ENCODE measurements at regions not wholly inside any gene's neighbourhood (a gene's known extent, or its start where the extent isn't known, plus 50 kb on each side); places are given as distances from the start of the nearest gene placed in this dataset.

- H3K9ac ChIP-seq (ENCODE audit: low read depth in 1 of 3, low read length in 3 of 3) = no peak overlapping the region
- no peaks in the 10 kb centered on the region for H3K4me1 ChIP-seq (ENCODE audit: control insufficient read depth in 3 of 3, insufficient read depth in 3 of 3, low read length in 3 of 3)
- no peaks in the 10 kb centered on the region for H3K36me3 ChIP-seq (ENCODE audit: control insufficient read depth in 3 of 3, insufficient read depth in 3 of 3, low read length in 3 of 3)
- H3K27me3 ChIP-seq (ENCODE audit: control insufficient read depth in 3 of 3, insufficient read depth in 3 of 3, low read length in 3 of 3) = no peaks in the 10 kb centered on the region
- no peaks in the 10 kb centered on the region for H3K9me3 ChIP-seq (ENCODE audit: control insufficient read depth in 3 of 3, low read length in 3 of 3)
- H3K27ac ChIP-seq (ENCODE audit: low read depth, low read length) = no peak overlapping the region
- H3K4me3 ChIP-seq (ENCODE audit: low read length in 3 of 3) = no peak overlapping the region
These were observed 754.1 kb upstream of the MAP3K7 start for GRCh38 chr6:91340896-91341395.

GRCh38 chr6:91337967-91338366, 751.1 kb upstream of the MAP3K7 start:
- no peaks in the 10 kb centered on the region for H3K4me1 ChIP-seq (ENCODE audit: control insufficient read depth in 3 of 3, insufficient read depth in 3 of 3, low read length in 3 of 3)
- no peaks in the 10 kb centered on the region for H3K36me3 ChIP-seq (ENCODE audit: control insufficient read depth in 3 of 3, insufficient read depth in 3 of 3, low read length in 3 of 3)
- no peak overlapping the region for H3K4me3 ChIP-seq (ENCODE audit: low read length in 3 of 3)
- no peak overlapping the region for H3K27ac ChIP-seq (ENCODE audit: low read depth, low read length)
- no peaks in the 10 kb centered on the region for H3K27me3 ChIP-seq (ENCODE audit: control insufficient read depth in 3 of 3, insufficient read depth in 3 of 3, low read length in 3 of 3)
- no peaks in the 10 kb centered on the region for H3K9me3 ChIP-seq (ENCODE audit: control insufficient read depth in 3 of 3, low read length in 3 of 3)
- no peak overlapping the region for H3K9ac ChIP-seq (ENCODE audit: low read depth in 1 of 3, low read length in 3 of 3)

GRCh38 chr6:91330896-91331295, 744.0 kb upstream of the MAP3K7 start:
- Histone ChIP-seq H3K4me1 (ENCODE audit: control insufficient read depth in 3 of 3, insufficient read depth in 3 of 3, low read length in 3 of 3) (no peaks in the 10 kb centered on the region), H3K27ac (ENCODE audit: low read depth, low read length) (no peak overlapping the region), H3K27me3 (ENCODE audit: control insufficient read depth in 3 of 3, insufficient read depth in 3 of 3, low read length in 3 of 3) (no peaks in the 10 kb centered on the region), H3K9me3 (ENCODE audit: control insufficient read depth in 3 of 3, low read length in 3 of 3) (no peaks in the 10 kb centered on the region), H3K9ac (ENCODE audit: low read depth in 1 of 3, low read length in 3 of 3) (no peak overlapping the region), H3K36me3 (ENCODE audit: control insufficient read depth in 3 of 3, insufficient read depth in 3 of 3, low read length in 3 of 3) (no peaks in the 10 kb centered on the region), H3K4me3 (ENCODE audit: low read length in 3 of 3) (no peak overlapping the region)

- Histone ChIP-seq H3K36me3 (ENCODE audit: control insufficient read depth in 3 of 3, insufficient read depth in 3 of 3, low read length in 3 of 3) (no peaks in the 10 kb centered on the region), H3K27me3 (ENCODE audit: control insufficient read depth in 3 of 3, insufficient read depth in 3 of 3, low read length in 3 of 3) (no peaks in the 10 kb centered on the region), H3K27ac (ENCODE audit: low read depth, low read length) (no peak overlapping the region), H3K4me1 (ENCODE audit: control insufficient read depth in 3 of 3, insufficient read depth in 3 of 3, low read length in 3 of 3) (no peaks in the 10 kb centered on the region), H3K9me3 (ENCODE audit: control insufficient read depth in 3 of 3, low read length in 3 of 3) (no peaks in the 10 kb centered on the region), H3K4me3 (ENCODE audit: low read length in 3 of 3) (no peak overlapping the region), H3K9ac (ENCODE audit: low read depth in 1 of 3, low read length in 3 of 3) (no peak overlapping the region)
These were observed 741.4 kb upstream of the MAP3K7 start for GRCh38 chr6:91328241-91328640.

- Histone ChIP-seq H3K4me1 (ENCODE audit: control insufficient read depth in 3 of 3, insufficient read depth in 3 of 3, low read length in 3 of 3) (no peaks in the 10 kb centered on the region), H3K9me3 (ENCODE audit: control insufficient read depth in 3 of 3, low read length in 3 of 3) (no peaks in the 10 kb centered on the region), H3K36me3 (ENCODE audit: control insufficient read depth in 3 of 3, insufficient read depth in 3 of 3, low read length in 3 of 3) (no peaks in the 10 kb centered on the region), H3K9ac (ENCODE audit: low read depth in 1 of 3, low read length in 3 of 3) (no peak overlapping the region), H3K4me3 (ENCODE audit: low read length in 3 of 3) (no peak overlapping the region), H3K27ac (ENCODE audit: low read depth, low read length) (no peak overlapping the region), H3K27me3 (ENCODE audit: control insufficient read depth in 3 of 3, insufficient read depth in 3 of 3, low read length in 3 of 3) (no peaks in the 10 kb centered on the region)
These were observed 737.8 kb upstream of the MAP3K7 start for GRCh38 chr6:91324711-91325110.

- Histone ChIP-seq H3K36me3 (ENCODE audit: control insufficient read depth in 3 of 3, insufficient read depth in 3 of 3, low read length in 3 of 3) (no peaks in the 10 kb centered on the region), H3K9me3 (ENCODE audit: control insufficient read depth in 3 of 3, low read length in 3 of 3) (no peaks in the 10 kb centered on the region), H3K9ac (ENCODE audit: low read depth in 1 of 3, low read length in 3 of 3) (no peak overlapping the region), H3K27me3 (ENCODE audit: control insufficient read depth in 3 of 3, insufficient read depth in 3 of 3, low read length in 3 of 3) (no peaks in the 10 kb centered on the region), H3K4me1 (ENCODE audit: control insufficient read depth in 3 of 3, insufficient read depth in 3 of 3, low read length in 3 of 3) (no peaks in the 10 kb centered on the region), H3K27ac (ENCODE audit: low read depth, low read length) (no peak overlapping the region), H3K4me3 (ENCODE audit: low read length in 3 of 3) (no peak overlapping the region)
These were observed 731.1 kb upstream of the MAP3K7 start for GRCh38 chr6:91317984-91318383.

- H3K27me3 ChIP-seq (ENCODE audit: control insufficient read depth in 3 of 3, insufficient read depth in 3 of 3, low read length in 3 of 3) = no peaks in the 10 kb centered on the region
These were observed 730.5 kb upstream of the MAP3K7 start for GRCh38 chr6:91317247-91317835.

GRCh38 chr6:91310178-91310577, 723.3 kb upstream of the MAP3K7 start:
- H3K36me3 ChIP-seq (ENCODE audit: control insufficient read depth in 3 of 3, insufficient read depth in 3 of 3, low read length in 3 of 3) = no peaks in the 10 kb centered on the region
- H3K9ac ChIP-seq (ENCODE audit: low read depth in 1 of 3, low read length in 3 of 3) = no peak overlapping the region
- no peak overlapping the region for H3K4me3 ChIP-seq (ENCODE audit: low read length in 3 of 3)
- no peaks in the 10 kb centered on the region for H3K4me1 ChIP-seq (ENCODE audit: control insufficient read depth in 3 of 3, insufficient read depth in 3 of 3, low read length in 3 of 3)
- H3K27me3 ChIP-seq (ENCODE audit: control insufficient read depth in 3 of 3, insufficient read depth in 3 of 3, low read length in 3 of 3) = no peaks in the 10 kb centered on the region
- no peak overlapping the region for H3K27ac ChIP-seq (ENCODE audit: low read depth, low read length)
- H3K9me3 ChIP-seq (ENCODE audit: control insufficient read depth in 3 of 3, low read length in 3 of 3) = no peaks in the 10 kb centered on the region

More at GRCh38 chr6:91317247-91317835, 730.5 kb upstream of the MAP3K7 start:
- Histone ChIP-seq H3K9me3 (ENCODE audit: control insufficient read depth in 3 of 3, low read length in 3 of 3) (no peaks in the 10 kb centered on the region), H3K4me1 (ENCODE audit: control insufficient read depth in 3 of 3, insufficient read depth in 3 of 3, low read length in 3 of 3) (no peaks in the 10 kb centered on the region), H3K36me3 (ENCODE audit: control insufficient read depth in 3 of 3, insufficient read depth in 3 of 3, low read length in 3 of 3) (no peaks in the 10 kb centered on the region), H3K4me3 (ENCODE audit: low read length in 3 of 3) (no peak overlapping the region), H3K9ac (ENCODE audit: low read depth in 1 of 3, low read length in 3 of 3) (no peak overlapping the region), H3K27ac (ENCODE audit: low read depth, low read length) (no peak overlapping the region)

- Histone ChIP-seq H3K9ac (ENCODE audit: low read depth in 1 of 3, low read length in 3 of 3) (no peak overlapping the region), H3K9me3 (ENCODE audit: control insufficient read depth in 3 of 3, low read length in 3 of 3) (no peaks in the 10 kb centered on the region), H3K27ac (ENCODE audit: low read depth, low read length) (no peak overlapping the region), H3K4me1 (ENCODE audit: control insufficient read depth in 3 of 3, insufficient read depth in 3 of 3, low read length in 3 of 3) (no peaks in the 10 kb centered on the region), H3K36me3 (ENCODE audit: control insufficient read depth in 3 of 3, insufficient read depth in 3 of 3, low read length in 3 of 3) (no peaks in the 10 kb centered on the region), H3K27me3 (ENCODE audit: control insufficient read depth in 3 of 3, insufficient read depth in 3 of 3, low read length in 3 of 3) (no peaks in the 10 kb centered on the region), H3K4me3 (ENCODE audit: low read length in 3 of 3) (no peak overlapping the region)
These were observed 718.9 kb upstream of the MAP3K7 start for GRCh38 chr6:91305755-91306154.

- no peak overlapping the region for H3K27ac ChIP-seq (ENCODE audit: low read depth, low read length)
- no peak overlapping the region for H3K9ac ChIP-seq (ENCODE audit: low read depth in 1 of 3, low read length in 3 of 3)
- no peaks in the 10 kb centered on the region for H3K4me1 ChIP-seq (ENCODE audit: control insufficient read depth in 3 of 3, insufficient read depth in 3 of 3, low read length in 3 of 3)
- no peak overlapping the region for H3K4me3 ChIP-seq (ENCODE audit: low read length in 3 of 3)
- no peaks in the 10 kb centered on the region for H3K9me3 ChIP-seq (ENCODE audit: control insufficient read depth in 3 of 3, low read length in 3 of 3)
- no peaks in the 10 kb centered on the region for H3K27me3 ChIP-seq (ENCODE audit: control insufficient read depth in 3 of 3, insufficient read depth in 3 of 3, low read length in 3 of 3)
- H3K36me3 ChIP-seq (ENCODE audit: control insufficient read depth in 3 of 3, insufficient read depth in 3 of 3, low read length in 3 of 3) = no peaks in the 10 kb centered on the region
These were observed 717.6 kb upstream of the MAP3K7 start for GRCh38 chr6:91304521-91304920.

Data from skeletal muscle tissue (tissue), 3 donors.